Activated CD4-positive, alpha-beta T cell treated with anti-CD3 and anti-CD28 coated beads, Interleukin-2, amount 10 ng/mL, durations not matched to agents 7 days and 5 days (primary cell): ENCODE measurements at regions not wholly inside any gene's neighbourhood (a gene's known extent, or its start where the extent isn't known, plus 50 kb on each side); places are given as distances from the start of the nearest gene placed in this dataset.

Experiments used
- CTCF ChIA-PET: fragments of 350-600 bp; sonication (Branson Sonifier 250); formaldehyde crosslinking; loops from one replicate; lab custom pipeline; 2021; ENCODE audit warnings: antibody characterized with exemption; lab: Charles Lee
- POLR2A ChIA-PET: fragments of 350-600 bp; sonication (Branson Sonifier 250); formaldehyde crosslinking; loops from one replicate; lab custom pipeline; 2021; ENCODE audit warnings: antibody characterized with exemption; lab: Charles Lee
- DNase-seq: peaks from one replicate; pipeline ENCODE4 v3.0.0-alpha.2; 2020
- H3K27ac Mint-ChIP-seq: one replicate; pipeline ENCODE4 v1.8.0; 2021; ENCODE audit warnings: mild to moderate bottlenecking, moderate library complexity, mixed read lengths
- H3K27me3 Mint-ChIP-seq: one replicate; pipeline ENCODE4 v1.8.0; 2021; ENCODE audit warnings: mixed read lengths
- H3K36me3 Mint-ChIP-seq: one replicate; pipeline ENCODE4 v1.8.0; 2021; ENCODE audit warnings: low read depth, mixed read lengths
- H3K4me1 Mint-ChIP-seq: one replicate; pipeline ENCODE4 v1.8.0; 2021; ENCODE audit warnings: mixed read lengths
- H3K4me3 Mint-ChIP-seq: one replicate; pipeline ENCODE4 v1.8.0; 2021; ENCODE audit warnings: mild to moderate bottlenecking, moderate library complexity, mixed read lengths
- H3K9me3 Mint-ChIP-seq: one replicate; pipeline ENCODE4 v1.8.0; 2021; ENCODE audit warnings: mixed read lengths

GRCh38 chrX:39199429-39199828, 398.2 kb downstream of the MID1IP1 start:
- peaks cover 66% of the 10 kb centered on the region for H3K4me1 Mint-ChIP-seq
- no peak overlapping the region for H3K4me3 Mint-ChIP-seq
- POLR2A ChIA-PET = no interaction called here
- peaks cover 4% of the 10 kb centered on the region for H3K9me3 Mint-ChIP-seq
- H3K36me3 Mint-ChIP-seq = no peaks in the 10 kb centered on the region
- no peak for DNase-seq
- CTCF ChIA-PET = no interaction called here
- H3K27me3 Mint-ChIP-seq = no peaks in the 10 kb centered on the region
- H3K27ac Mint-ChIP-seq = no peak overlapping the region

GRCh38 chrX:39201305-39201990, 400.2 kb downstream of the MID1IP1 start:
- no peak overlapping the region for H3K27ac Mint-ChIP-seq
- peak; percentile 9 for DNase-seq
- POLR2A ChIA-PET = interaction anchor here (0.6 kb wide), 1 partner anchor 1549 kb away, joined by 3 read pairs; no protein-coding TSS in a partner anchor

GRCh38 chrX:39202641-39203040, 401.4 kb downstream of the MID1IP1 start:
- ChIA-PET POLR2A (no interaction called here), CTCF (no interaction called here)
- Mint-ChIP-seq H3K9me3 (peaks cover 4% of the 10 kb centered on the region), H3K27me3 (no peaks in the 10 kb centered on the region), H3K27ac (no peak overlapping the region), H3K36me3 (no peaks in the 10 kb centered on the region), H3K4me3 (no peak overlapping the region), H3K4me1 (peaks cover 42% of the 10 kb centered on the region)
- DNase-seq = no peak

More at GRCh38 chrX:39201305-39201990, 400.2 kb downstream of the MID1IP1 start:
- peaks cover 53% of the 10 kb centered on the region for H3K4me1 Mint-ChIP-seq
- no peaks in the 10 kb centered on the region for H3K36me3 Mint-ChIP-seq
- peaks cover 4% of the 10 kb centered on the region for H3K9me3 Mint-ChIP-seq
- CTCF ChIA-PET = interaction anchor here (1.4 kb wide), 1 partner anchor 223 kb away, joined by 3 read pairs; no protein-coding TSS in a partner anchor
- no peaks in the 10 kb centered on the region for H3K27me3 Mint-ChIP-seq
- no peak overlapping the region for H3K4me3 Mint-ChIP-seq

- H3K4me1 Mint-ChIP-seq = peaks cover 42% of the 10 kb centered on the region
- H3K4me3 Mint-ChIP-seq = no peak overlapping the region
- CTCF ChIA-PET = interaction anchor here (0.5 kb wide), 1 partner anchor 226 kb away, joined by 3 read pairs; no protein-coding TSS in a partner anchor
- no peaks in the 10 kb centered on the region for H3K36me3 Mint-ChIP-seq
- no peak overlapping the region for H3K27ac Mint-ChIP-seq
- no peaks in the 10 kb centered on the region for H3K27me3 Mint-ChIP-seq
- H3K9me3 Mint-ChIP-seq = peaks cover 4% of the 10 kb centered on the region
- POLR2A ChIA-PET = no interaction called here
- no peak for DNase-seq
Measured at GRCh38 chrX:39203427-39203826, 402.2 kb downstream of the MID1IP1 start.

GRCh38 chrX:39204353-39204752, 403.1 kb downstream of the MID1IP1 start:
- peaks cover 39% of the 10 kb centered on the region for H3K4me1 Mint-ChIP-seq

GRCh38 chrX:39204945-39205344, 403.7 kb downstream of the MID1IP1 start:
- Mint-ChIP-seq H3K27ac (no peak overlapping the region), H3K36me3 (no peaks in the 10 kb centered on the region), H3K4me1 (peaks cover 33% of the 10 kb centered on the region), H3K4me3 (no peak overlapping the region), H3K27me3 (no peaks in the 10 kb centered on the region), H3K9me3 (peaks cover under 1% of the 10 kb centered on the region)
- ChIA-PET CTCF (no interaction called here), POLR2A (no interaction called here)
- DNase-seq = no peak

More at GRCh38 chrX:39204353-39204752, 403.1 kb downstream of the MID1IP1 start:
- H3K36me3 Mint-ChIP-seq = no peaks in the 10 kb centered on the region
- no peaks in the 10 kb centered on the region for H3K27me3 Mint-ChIP-seq
- H3K4me3 Mint-ChIP-seq = no peak overlapping the region
- POLR2A ChIA-PET = no interaction called here
- CTCF ChIA-PET = no interaction called here
- no peak for DNase-seq
- peaks cover 4% of the 10 kb centered on the region for H3K9me3 Mint-ChIP-seq
- no peak overlapping the region for H3K27ac Mint-ChIP-seq

GRCh38 chrX:39205467-39205866, 404.2 kb downstream of the MID1IP1 start:
- no peak overlapping the region for H3K4me3 Mint-ChIP-seq
- no peak for DNase-seq
- ChIA-PET CTCF (interaction anchor here (0.7 kb wide), 1 partner anchor 43 kb away, joined by 3 read pairs; no protein-coding TSS in a partner anchor), POLR2A (no interaction called here)
- no peak overlapping the region for H3K27ac Mint-ChIP-seq
- H3K36me3 Mint-ChIP-seq = no peaks in the 10 kb centered on the region
- no peaks in the 10 kb centered on the region for H3K27me3 Mint-ChIP-seq
- H3K4me1 Mint-ChIP-seq = peaks cover 29% of the 10 kb centered on the region
- no peaks in the 10 kb centered on the region for H3K9me3 Mint-ChIP-seq

GRCh38 chrX:39206399-39207145, 405.3 kb downstream of the MID1IP1 start:
- no peak for DNase-seq
- H3K27ac Mint-ChIP-seq = no peak overlapping the region
- H3K4me3 Mint-ChIP-seq = no peak overlapping the region
- ChIA-PET CTCF (interaction anchor here (1.5 kb wide), 1 partner anchor 11 kb away, joined by 3 read pairs; no protein-coding TSS in a partner anchor), POLR2A (no interaction called here)
- H3K4me1 Mint-ChIP-seq = peaks cover 18% of the 10 kb centered on the region
- H3K36me3 Mint-ChIP-seq = no peaks in the 10 kb centered on the region
- no peaks in the 10 kb centered on the region for H3K9me3 Mint-ChIP-seq
- no peaks in the 10 kb centered on the region for H3K27me3 Mint-ChIP-seq

GRCh38 chrX:39211501-39211900, 410.2 kb downstream of the MID1IP1 start:
- ChIA-PET POLR2A (no interaction called here), CTCF (interaction anchor here (1.4 kb wide), 1 partner anchor 12 kb away, joined by 4 read pairs; no protein-coding TSS in a partner anchor)
- Mint-ChIP-seq H3K27ac (no peak overlapping the region), H3K9me3 (no peaks in the 10 kb centered on the region), H3K27me3 (no peaks in the 10 kb centered on the region), H3K4me3 (no peak overlapping the region), H3K36me3 (no peaks in the 10 kb centered on the region), H3K4me1 (no peaks in the 10 kb centered on the region)
- no peak for DNase-seq

GRCh38 chrX:39212456-39212855, 411.2 kb downstream of the MID1IP1 start:
- H3K4me3 Mint-ChIP-seq = no peak overlapping the region
- H3K27ac Mint-ChIP-seq = no peak overlapping the region
- CTCF ChIA-PET = no interaction called here
- POLR2A ChIA-PET = no interaction called here
- no peaks in the 10 kb centered on the region for H3K9me3 Mint-ChIP-seq
- no peaks in the 10 kb centered on the region for H3K27me3 Mint-ChIP-seq
- DNase-seq = no peak
- H3K36me3 Mint-ChIP-seq = no peaks in the 10 kb centered on the region
- H3K4me1 Mint-ChIP-seq = no peaks in the 10 kb centered on the region

- Mint-ChIP-seq H3K4me3 (no peak overlapping the region), H3K27ac (no peak overlapping the region), H3K4me1 (no peaks in the 10 kb centered on the region), H3K27me3 (no peaks in the 10 kb centered on the region), H3K36me3 (no peaks in the 10 kb centered on the region), H3K9me3 (no peaks in the 10 kb centered on the region)
- DNase-seq = no peak
- CTCF ChIA-PET = no interaction called here
- POLR2A ChIA-PET = no interaction called here
Measured at GRCh38 chrX:39214387-39215126, 413.3 kb downstream of the MID1IP1 start.

GRCh38 chrX:39220952-39221351, 419.7 kb downstream of the MID1IP1 start:
- Mint-ChIP-seq H3K36me3 (no peaks in the 10 kb centered on the region), H3K4me3 (no peak overlapping the region), H3K27me3 (no peaks in the 10 kb centered on the region), H3K27ac (no peak overlapping the region), H3K9me3 (no peaks in the 10 kb centered on the region), H3K4me1 (no peaks in the 10 kb centered on the region)
- POLR2A ChIA-PET = no interaction called here
- DNase-seq = no peak
- CTCF ChIA-PET = no interaction called here
